Natural killer cell (primary cell): ENCODE measurements at regions not wholly inside any gene's neighbourhood (a gene's known extent, or its start where the extent isn't known, plus 50 kb on each side); places are given as distances from the start of the nearest gene placed in this dataset.

ENCODE experiments used
- ATAC-seq, 3 donors: fragments of 150-1000 bp in 2 of 3; fragments of 200-7000 bp in 1 of 3; cut with Tn5 transposase; 1 replicate in 1 of 3; 2 replicates in 2 of 3; pipeline ENCODE4 v1.10.0; 2021; ENCODE audit warnings: mild to moderate bottlenecking in 2 of 3, moderate library complexity in 2 of 3
- DNase-seq, 2 donors: peaks; one replicate each; pipeline versions ENCODE4 v3.0.0 to v3.0.0-alpha.2; 2013 to 2021; ENCODE audit warnings: mixed read lengths in 1 of 2
- H3K27ac ChIP-seq: one replicate; pipeline ENCODE4 v1.5.1; 2013; ENCODE audit warnings: mild to moderate bottlenecking, low read length
- H3K27me3 ChIP-seq: one replicate; pipeline ENCODE4 v1.6.1; 2013; ENCODE audit warnings: low read length; ENCODE audit not compliant: control insufficient read depth, insufficient read depth
- H3K36me3 ChIP-seq: one replicate; pipeline ENCODE4 v1.6.1; 2013; ENCODE audit warnings: low read length; ENCODE audit not compliant: control insufficient read depth, insufficient read depth
- H3K4me1 ChIP-seq: one replicate; pipeline ENCODE4 v1.6.1; 2013; ENCODE audit warnings: low read length; ENCODE audit not compliant: control insufficient read depth, insufficient read depth
- H3K4me3 ChIP-seq: one replicate; pipeline ENCODE4 v1.5.1; 2013; ENCODE audit warnings: low read length
- H3K9me3 ChIP-seq: one replicate; pipeline ENCODE4 v1.6.1; 2013; ENCODE audit warnings: low read length; ENCODE audit not compliant: control insufficient read depth, insufficient read depth
- H3K27ac Mint-ChIP-seq, 2 donors: one replicate each; pipeline ENCODE4 v1.8.0; 2022; ENCODE audit warnings: mild to moderate bottlenecking in 2 of 2, mixed read lengths in 2 of 2, moderate library complexity in 1 of 2
- H3K27me3 Mint-ChIP-seq, 2 donors: one replicate each; pipeline ENCODE4 v1.8.0; 2022; ENCODE audit warnings: low read depth in 2 of 2, mixed read lengths in 2 of 2
- H3K36me3 Mint-ChIP-seq: one replicate; pipeline ENCODE4 v1.8.0; 2022; ENCODE audit warnings: mixed read lengths
- H3K4me1 Mint-ChIP-seq, 2 donors: one replicate each; pipeline ENCODE4 v1.8.0; 2022; ENCODE audit warnings: mixed read lengths in 2 of 2
- H3K4me3 Mint-ChIP-seq: one replicate; pipeline ENCODE4 v1.8.0; 2022; ENCODE audit warnings: mild to moderate bottlenecking, moderate library complexity, mixed read lengths
- H3K9me3 Mint-ChIP-seq, 2 donors: one replicate each; pipeline ENCODE4 v1.8.0; 2022; ENCODE audit warnings: mixed read lengths in 2 of 2
- WGBS: methylation state at CpG from one replicate; pipeline ENCODE4 v1.1.7; 2013; ENCODE audit warnings: missing lambda C conversion rate; ENCODE audit not compliant: insufficient coverage; 5-methylcytosine and 5-hydroxymethylcytosine counted together
- intact Hi-C: fragments of 100-400 bp; cut with micrococcal nuclease; formaldehyde crosslinking; loops from one replicate; pipeline ENCODE4 v1.14.2; 2022
- TF ChIP-seq, protein P1 (sequence below): fragments of 200-600 bp; IDR thresholded peaks from one replicate; pipeline ENCODE4 v1.8.0; 2022; ENCODE audit warnings: antibody characterized with exemption

DNA sequence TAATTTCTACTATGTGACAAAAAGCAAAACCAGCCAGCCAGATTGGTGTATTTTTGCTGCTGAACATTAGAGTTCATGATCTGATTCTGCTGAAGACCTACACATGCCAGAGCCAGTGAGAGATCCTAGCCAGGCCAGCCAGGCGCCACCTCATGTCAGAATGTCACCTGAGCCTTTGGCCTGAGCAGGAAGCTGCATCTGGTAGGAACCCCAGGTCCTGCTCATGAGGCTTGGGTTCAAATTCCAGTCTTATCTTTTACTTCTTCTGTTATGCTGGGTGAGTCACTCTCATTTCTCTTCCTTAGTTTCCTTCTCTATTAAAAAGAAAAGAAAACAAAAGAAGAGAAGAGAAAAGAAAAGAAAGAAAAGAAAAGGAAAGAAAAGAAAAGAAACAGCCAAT is 585.1 kb upstream of the CDH5 start:
- Mint-ChIP-seq H3K9me3 (peaks cover 0 to 2% of the 10 kb centered on the region in 2 donors), H3K27ac (no peak overlapping the region), H3K4me1 (no peaks in the 10 kb centered on the region), H3K27me3 (peaks cover 0 to 6% of the 10 kb centered on the region in 2 donors), H3K36me3 (no peaks in the 10 kb centered on the region), H3K4me3 (no peak overlapping the region)
- no peaks in the 10 kb centered on the region for H3K36me3 ChIP-seq
- TF ChIP-seq, protein P1, sequence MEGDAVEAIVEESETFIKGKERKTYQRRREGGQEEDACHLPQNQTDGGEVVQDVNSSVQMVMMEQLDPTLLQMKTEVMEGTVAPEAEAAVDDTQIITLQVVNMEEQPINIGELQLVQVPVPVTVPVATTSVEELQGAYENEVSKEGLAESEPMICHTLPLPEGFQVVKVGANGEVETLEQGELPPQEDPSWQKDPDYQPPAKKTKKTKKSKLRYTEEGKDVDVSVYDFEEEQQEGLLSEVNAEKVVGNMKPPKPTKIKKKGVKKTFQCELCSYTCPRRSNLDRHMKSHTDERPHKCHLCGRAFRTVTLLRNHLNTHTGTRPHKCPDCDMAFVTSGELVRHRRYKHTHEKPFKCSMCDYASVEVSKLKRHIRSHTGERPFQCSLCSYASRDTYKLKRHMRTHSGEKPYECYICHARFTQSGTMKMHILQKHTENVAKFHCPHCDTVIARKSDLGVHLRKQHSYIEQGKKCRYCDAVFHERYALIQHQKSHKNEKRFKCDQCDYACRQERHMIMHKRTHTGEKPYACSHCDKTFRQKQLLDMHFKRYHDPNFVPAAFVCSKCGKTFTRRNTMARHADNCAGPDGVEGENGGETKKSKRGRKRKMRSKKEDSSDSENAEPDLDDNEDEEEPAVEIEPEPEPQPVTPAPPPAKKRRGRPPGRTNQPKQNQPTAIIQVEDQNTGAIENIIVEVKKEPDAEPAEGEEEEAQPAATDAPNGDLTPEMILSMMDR = no peak
- DNase-seq = no peak
- no peaks in the 10 kb centered on the region for H3K9me3 ChIP-seq
- H3K27ac ChIP-seq = no peak overlapping the region
- 78% methylated on average over 1 of the region's 1 CpG for WGBS
- H3K4me3 ChIP-seq = no peak overlapping the region
- H3K27me3 ChIP-seq = no peaks in the 10 kb centered on the region
- ATAC-seq = no peak
- H3K4me1 ChIP-seq = no peaks in the 10 kb centered on the region
- intact Hi-C loops = no loop called here

DNA sequence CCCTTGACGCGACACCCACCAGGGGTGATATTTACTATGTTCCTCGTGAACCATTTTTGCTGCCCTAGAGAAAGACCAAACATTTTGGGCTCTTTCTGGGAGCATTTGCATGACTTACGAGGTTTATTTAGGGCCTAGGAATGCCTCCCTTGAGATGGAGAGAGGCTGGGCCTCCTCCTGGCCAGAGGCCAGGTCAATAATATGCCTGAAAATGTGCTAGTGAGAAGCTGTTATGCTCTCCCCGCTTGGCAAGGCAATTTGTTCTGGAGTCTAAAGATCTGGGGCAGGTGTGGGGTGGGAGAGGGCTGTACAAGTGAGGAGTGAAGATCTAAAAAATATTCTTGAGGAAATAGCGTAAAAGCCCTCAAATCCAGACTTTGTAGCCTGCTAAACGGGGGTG is 587.3 kb upstream of the CDH5 start:
- no peaks in the 10 kb centered on the region for H3K9me3 ChIP-seq
- ATAC-seq (no peak), DNase-seq (no peak)
- Mint-ChIP-seq H3K4me1 (no peaks in the 10 kb centered on the region), H3K27me3 (peaks cover 0 to 3% of the 10 kb centered on the region in 2 donors), H3K9me3 (peaks cover 0 to 2% of the 10 kb centered on the region in 2 donors), H3K36me3 (no peaks in the 10 kb centered on the region), H3K4me3 (no peak overlapping the region), H3K27ac (no peak overlapping the region)
- no peaks in the 10 kb centered on the region for H3K36me3 ChIP-seq
- TF ChIP-seq, protein P1 = no peak
- no peaks in the 10 kb centered on the region for H3K27me3 ChIP-seq
- H3K4me1 ChIP-seq = no peaks in the 10 kb centered on the region
- H3K27ac ChIP-seq = no peak overlapping the region
- H3K4me3 ChIP-seq = no peak overlapping the region
- intact Hi-C loops = no loop called here
- WGBS = 90% methylated on average over 7 of the region's 7 CpGs

DNA sequence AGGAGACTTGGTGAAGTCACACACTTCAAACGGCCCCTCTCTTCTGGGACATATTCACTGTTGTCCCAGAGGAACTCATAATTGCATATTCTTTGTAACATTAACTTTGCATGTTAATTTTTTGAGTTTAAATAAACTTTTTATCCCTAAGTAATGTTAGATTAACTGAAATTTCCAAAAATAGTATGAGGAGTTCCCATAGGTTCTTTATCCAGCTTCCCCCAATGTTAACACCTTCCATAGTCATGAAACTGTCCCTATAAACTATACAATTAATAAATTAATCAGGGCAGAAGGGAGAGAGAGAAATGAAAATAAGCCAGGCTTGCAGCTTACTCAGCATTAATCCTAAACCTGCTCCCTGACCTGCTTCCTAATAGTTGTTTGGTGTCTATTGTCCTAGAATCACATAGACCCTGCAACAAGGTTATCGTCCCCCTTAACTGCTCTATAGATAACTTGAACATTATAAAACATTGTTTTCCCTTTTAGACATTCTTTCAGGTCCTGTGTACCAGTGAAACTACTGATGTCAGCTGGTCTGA is 589.8 kb upstream of the CDH5 start:
- H3K27me3 Mint-ChIP-seq = peaks cover 3 to 4% of the 10 kb centered on the region in 2 donors
- no peak overlapping the region for H3K4me3 Mint-ChIP-seq
- Histone ChIP-seq H3K27ac (no peak overlapping the region), H3K4me3 (no peak overlapping the region), H3K27me3 (no peaks in the 10 kb centered on the region), H3K9me3 (no peaks in the 10 kb centered on the region), H3K4me1 (no peaks in the 10 kb centered on the region), H3K36me3 (no peaks in the 10 kb centered on the region)
- ATAC-seq = no peak
- no peak overlapping the region for H3K27ac Mint-ChIP-seq
- H3K9me3 Mint-ChIP-seq = peaks cover 0 to 2% of the 10 kb centered on the region in 2 donors
- intact Hi-C loops = no loop called here
- DNase-seq = no peak
- TF ChIP-seq, protein P1 = no peak
- no peaks in the 10 kb centered on the region for H3K4me1 Mint-ChIP-seq
- no peaks in the 10 kb centered on the region for H3K36me3 Mint-ChIP-seq
- WGBS = 91% methylated on average over 1 of the region's 2 CpGs

DNA sequence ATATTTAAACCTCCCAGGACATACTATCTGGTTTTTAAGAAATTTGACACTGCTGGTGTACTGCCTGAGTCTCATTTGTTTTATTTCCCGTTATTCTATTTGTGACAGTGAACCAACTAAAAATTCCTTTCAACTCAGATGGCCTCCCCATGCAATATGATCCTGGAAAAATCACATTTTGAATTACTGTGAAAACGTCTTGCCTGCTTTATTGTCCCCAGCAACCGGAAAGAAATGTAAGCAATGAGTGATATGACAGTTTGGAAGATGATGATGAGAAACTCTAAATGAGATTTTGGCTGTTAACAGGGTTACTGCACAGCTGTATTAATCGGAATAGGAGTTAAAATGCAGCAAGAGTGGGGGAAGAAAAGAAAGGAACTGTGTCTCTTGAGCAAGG is 590.7 kb upstream of the CDH5 start:
- H3K9me3 ChIP-seq = peaks cover under 1% of the 10 kb centered on the region
- no peak overlapping the region for H3K27ac Mint-ChIP-seq
- H3K36me3 ChIP-seq = no peaks in the 10 kb centered on the region
- no peak overlapping the region for H3K4me3 ChIP-seq
- H3K9me3 Mint-ChIP-seq = peaks cover 0 to 5% of the 10 kb centered on the region in 2 donors
- intact Hi-C loops = no loop called here
- ATAC-seq (no peak), DNase-seq (no peak)
- H3K27ac ChIP-seq = no peak overlapping the region
- no peak overlapping the region for H3K4me3 Mint-ChIP-seq
- no peaks in the 10 kb centered on the region for H3K4me1 ChIP-seq
- WGBS = 67% methylated on average over 4 of the region's 4 CpGs
- H3K27me3 ChIP-seq = no peaks in the 10 kb centered on the region
- H3K27me3 Mint-ChIP-seq = peaks cover 3 to 7% of the 10 kb centered on the region in 2 donors
- TF ChIP-seq, protein P1 = no peak
- no peaks in the 10 kb centered on the region for H3K4me1 Mint-ChIP-seq
- H3K36me3 Mint-ChIP-seq = no peaks in the 10 kb centered on the region
